GM12865 (cell line): ENCODE measurements at regions not wholly inside any gene's neighbourhood (a gene's known extent, or its start where the extent isn't known, plus 50 kb on each side); places are given as distances from the start of the nearest gene placed in this dataset.

Source experiments
- DNase-seq: peaks from one replicate; pipeline ENCODE4 v3.0.0; 2010; ENCODE audit warnings: low read depth
- H3K4me3 ChIP-seq: 2 replicates; pipeline ENCODE4 v1.5.1; 2011; ENCODE audit warnings: mild to moderate bottlenecking, low read depth, low read length, control low read depth
- CTCF ChIP-seq: IDR thresholded peaks from 2 replicates; pipeline ENCODE4 v1.5.1; 2011; ENCODE audit warnings: low read length, control low read depth, low read depth, inconsistent platforms; ENCODE audit not compliant: insufficient read depth; ENCODE audit errors: missing control alignments

DNA sequence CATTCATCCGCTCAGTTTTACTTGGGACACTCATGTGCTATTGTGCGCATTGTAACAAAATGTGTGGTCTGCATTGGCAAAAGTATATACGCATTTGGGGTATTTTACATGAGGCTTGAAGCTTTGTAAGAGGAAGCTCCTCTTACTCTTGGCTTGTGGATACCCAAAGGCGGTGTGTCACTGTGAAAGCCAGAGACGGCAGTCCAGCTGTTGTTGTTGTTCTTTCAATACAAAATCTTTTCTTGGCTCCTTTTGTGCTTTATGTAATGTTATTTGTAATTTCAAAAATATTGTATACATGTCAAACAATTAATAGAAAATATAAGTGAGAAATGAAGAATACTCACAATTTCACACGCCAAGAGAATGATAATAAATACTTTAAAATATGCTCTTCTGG, 128.3 kb upstream of the MOCS2 start:
- H3K4me3 ChIP-seq, result no peak overlapping the region
- no peak for TF ChIP-seq CTCF
- DNase-seq, result no peak

GRCh38 chr5:53239301-53239990, 129.9 kb upstream of the MOCS2 start:
- H3K4me3 ChIP-seq, result no peak overlapping the region
- DNase-seq, result no peak
- no peak for TF ChIP-seq CTCF

DNA sequence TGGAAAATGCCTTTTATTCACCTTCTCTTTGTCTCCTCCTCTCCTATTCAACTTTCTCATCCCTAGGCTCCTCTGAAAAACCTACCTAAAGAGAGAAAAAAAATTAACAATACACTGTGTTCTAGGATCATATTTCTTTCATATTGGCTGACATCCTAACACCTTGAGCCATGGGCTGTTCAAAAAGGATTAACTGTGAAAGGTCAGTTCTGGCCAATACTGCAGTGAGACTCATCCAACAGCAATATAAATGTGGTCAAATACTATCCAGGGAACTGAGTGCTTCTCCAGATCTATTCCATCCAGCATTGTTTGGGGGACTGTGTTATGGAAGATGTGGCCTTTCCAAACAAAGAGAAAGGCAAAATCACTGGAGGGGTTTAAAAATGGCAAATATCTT, 131.1 kb upstream of the MOCS2 start:
- no peak for DNase-seq
- no peak overlapping the region for H3K4me3 ChIP-seq
- TF ChIP-seq CTCF, result no peak

- no peak for DNase-seq
- TF ChIP-seq CTCF, result no peak
- H3K4me3 ChIP-seq, result no peak overlapping the region
Measured at GRCh38 chr5:53241572-53241971, 132.0 kb upstream of the MOCS2 start.

DNA sequence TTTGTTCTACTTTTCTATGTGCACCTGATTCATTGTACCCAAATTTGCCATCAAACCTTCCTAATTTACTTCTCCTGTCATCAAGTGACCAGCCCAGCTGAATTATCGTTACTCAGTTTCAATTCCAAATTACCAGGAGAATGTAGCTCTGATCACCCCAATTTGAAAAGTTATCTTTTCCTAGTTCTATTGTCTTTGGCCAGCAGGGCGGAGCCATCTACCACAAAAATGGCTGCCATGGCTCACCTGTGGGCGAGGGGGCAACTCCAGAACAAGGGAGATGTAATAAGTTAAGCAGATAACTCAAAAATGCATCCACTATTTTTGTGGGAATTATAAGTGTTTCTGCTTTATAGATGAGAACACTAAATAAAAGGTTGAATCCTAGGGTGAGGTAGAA, 133.8 kb upstream of the MOCS2 start:
- no peak for DNase-seq
- H3K4me3 ChIP-seq, result no peak overlapping the region
- no peak for TF ChIP-seq CTCF

DNA sequence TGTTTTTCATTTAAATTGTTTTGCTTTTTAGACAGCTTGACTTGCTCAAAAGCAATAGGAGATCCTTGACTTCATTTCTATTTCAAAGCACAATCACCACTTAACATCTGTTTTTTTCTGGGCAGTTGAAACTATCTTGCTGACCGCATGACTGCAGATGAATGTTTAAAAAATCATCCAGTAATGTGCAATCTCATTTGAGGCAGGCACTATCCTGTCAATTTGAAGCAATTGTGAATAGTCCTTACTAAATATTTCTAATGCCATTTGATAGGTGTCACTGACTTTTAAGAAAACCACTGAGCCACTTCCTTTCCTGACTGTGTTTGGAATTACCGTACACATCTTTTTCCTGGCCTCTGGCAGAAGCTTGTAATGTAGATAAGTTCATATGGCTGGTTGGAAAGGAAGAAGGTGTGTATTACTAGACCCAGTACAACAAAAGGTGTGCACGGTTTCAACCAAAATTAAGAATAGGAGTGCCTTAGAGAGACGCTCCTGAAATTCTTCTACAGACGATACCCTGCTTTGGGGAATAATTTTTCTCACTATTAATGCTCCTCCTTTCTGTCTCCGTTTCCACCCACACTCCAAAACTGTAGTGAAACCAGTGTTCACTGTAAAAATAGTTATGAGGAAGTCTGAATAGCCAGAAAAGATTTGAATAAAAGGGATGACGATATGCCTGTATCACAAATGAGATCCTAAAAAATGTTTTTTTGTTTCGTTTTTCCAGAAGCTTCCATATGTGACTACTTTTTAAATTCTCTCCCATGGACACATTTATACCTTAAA, 136.7 kb upstream of the MOCS2 start:
- H3K4me3 ChIP-seq, result no peak overlapping the region
- DNase-seq, result no peak
- no peak for TF ChIP-seq CTCF
